Prostate gland (tissue), 2 donors: ENCODE measurements at regions not wholly inside any gene's neighbourhood (a gene's known extent, or its start where the extent isn't known, plus 50 kb on each side); places are given as distances from the start of the nearest gene placed in this dataset.

ENCODE experiments used
- DNase-seq: peaks from one replicate; pipeline ENCODE4 v3.0.0-alpha.2; 2019; ENCODE audit warnings: low spot score
- H3K27ac ChIP-seq, 2 donors: fragments of 200-600 bp; sonication (generic); 2 replicates each; pipeline ENCODE4 v1.5.1; 2017 to 2019
- H3K27me3 ChIP-seq: fragments of 200-600 bp; sonication (generic); replicated peaks from 2 replicates; pipeline ENCODE4 v1.5.1; 2019; ENCODE audit not compliant: insufficient read depth
- H3K36me3 ChIP-seq, 2 donors: fragments of 200-600 bp; sonication (generic); 1 replicate in 1 of 2; 2 replicates in 1 of 2; pipeline versions ENCODE4 v1.5.1 to v1.8.1; 2017 to 2019
- H3K4me1 ChIP-seq: fragments of 200-600 bp; sonication (generic); replicated peaks from 2 replicates; pipeline ENCODE4 v1.5.1; 2019
- H3K4me3 ChIP-seq, 2 donors: fragments of 200-600 bp; sonication (generic); 2 replicates each; pipeline ENCODE4 v1.5.1; 2017 to 2019
- H3K9me3 ChIP-seq: fragments of 200-600 bp; sonication (generic); 2 replicates; pipeline ENCODE4 v1.5.1; 2017
- POLR2A ChIP-seq: fragments of 450-650 bp; IDR thresholded peaks from one replicate; pipeline ENCODE4 v1.6.1; 2016; ENCODE audit warnings: antibody characterized with exemption, mild to moderate bottlenecking
- POLR2AphosphoS5 ChIP-seq: sonication (generic); formaldehyde crosslinking; IDR thresholded peaks from one replicate; pipeline ENCODE4 v1.6.1; 2017; ENCODE audit warnings: antibody characterized with exemption
- WGBS: methylation state at CpG from one replicate; pipeline ENCODE4 v1.1.5; 2018; 5-methylcytosine and 5-hydroxymethylcytosine counted together
- intact Hi-C: fragments of 100-400 bp; cut with DNase I; formaldehyde crosslinking; loops from one replicate; pipeline ENCODE4 v1.14.2; 2022
- TF ChIP-seq, protein P1 (sequence below), 4 experiments: fragments of 200-600 bp in 2 of 4; fragments of 450-650 bp in 2 of 4; sonication (generic) in 2 of 4; IDR thresholded peaks; 1 replicate in 3 of 4; 2 replicates in 1 of 4; pipeline ENCODE4 v1.5.1; 2016 to 2019; ENCODE audit warnings: antibody characterized with exemption in 4 of 4, mild to moderate bottlenecking in 2 of 4, moderate library complexity in 2 of 4

DNA sequence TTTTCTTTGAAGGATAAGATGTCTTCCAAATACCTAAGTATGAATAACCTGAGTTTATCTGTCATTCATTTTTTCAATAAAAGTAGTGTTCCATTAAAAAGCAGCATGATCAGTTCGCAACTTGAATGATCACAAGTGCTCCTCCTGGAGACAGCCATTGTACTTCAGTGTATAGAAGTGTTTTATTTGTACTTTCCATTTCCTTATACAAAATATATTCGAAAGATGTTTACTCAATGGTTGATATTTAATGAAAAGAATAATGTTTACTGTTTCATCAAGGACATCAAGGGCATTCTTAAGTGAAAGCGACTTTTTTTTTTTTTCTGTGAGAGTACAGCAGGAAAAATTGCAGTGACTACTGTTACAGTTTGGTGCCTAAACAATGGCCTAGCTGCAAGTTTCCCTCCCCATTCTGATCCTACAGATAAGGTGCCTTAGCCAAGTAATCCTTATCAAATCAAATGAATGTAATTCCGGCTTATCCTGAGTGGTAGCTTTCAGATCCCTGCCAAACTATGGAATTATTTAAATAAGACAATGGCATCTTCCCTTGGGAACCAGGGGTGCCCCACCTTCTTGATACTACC, 69.0 kb upstream of the IL15 start:
- WGBS: 53% methylated on average over 4 of the region's 4 CpGs
- DNase-seq: no peak
- intact Hi-C loops: no loop called here
- no peak overlapping the region for H3K27ac ChIP-seq
- H3K27me3 ChIP-seq: no peaks in the 10 kb centered on the region
- H3K36me3 ChIP-seq: no peaks in the 10 kb centered on the region
- TF ChIP-seq POLR2AphosphoS5 (no peak), POLR2A (no peak)
- TF ChIP-seq, protein P1, sequence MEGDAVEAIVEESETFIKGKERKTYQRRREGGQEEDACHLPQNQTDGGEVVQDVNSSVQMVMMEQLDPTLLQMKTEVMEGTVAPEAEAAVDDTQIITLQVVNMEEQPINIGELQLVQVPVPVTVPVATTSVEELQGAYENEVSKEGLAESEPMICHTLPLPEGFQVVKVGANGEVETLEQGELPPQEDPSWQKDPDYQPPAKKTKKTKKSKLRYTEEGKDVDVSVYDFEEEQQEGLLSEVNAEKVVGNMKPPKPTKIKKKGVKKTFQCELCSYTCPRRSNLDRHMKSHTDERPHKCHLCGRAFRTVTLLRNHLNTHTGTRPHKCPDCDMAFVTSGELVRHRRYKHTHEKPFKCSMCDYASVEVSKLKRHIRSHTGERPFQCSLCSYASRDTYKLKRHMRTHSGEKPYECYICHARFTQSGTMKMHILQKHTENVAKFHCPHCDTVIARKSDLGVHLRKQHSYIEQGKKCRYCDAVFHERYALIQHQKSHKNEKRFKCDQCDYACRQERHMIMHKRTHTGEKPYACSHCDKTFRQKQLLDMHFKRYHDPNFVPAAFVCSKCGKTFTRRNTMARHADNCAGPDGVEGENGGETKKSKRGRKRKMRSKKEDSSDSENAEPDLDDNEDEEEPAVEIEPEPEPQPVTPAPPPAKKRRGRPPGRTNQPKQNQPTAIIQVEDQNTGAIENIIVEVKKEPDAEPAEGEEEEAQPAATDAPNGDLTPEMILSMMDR (IDR thresholded peaks at IDR 0.05): no peak
- H3K9me3 ChIP-seq: no peaks in the 10 kb centered on the region
- H3K4me3 ChIP-seq: no peak overlapping the region
- no peaks in the 10 kb centered on the region for H3K4me1 ChIP-seq

DNA sequence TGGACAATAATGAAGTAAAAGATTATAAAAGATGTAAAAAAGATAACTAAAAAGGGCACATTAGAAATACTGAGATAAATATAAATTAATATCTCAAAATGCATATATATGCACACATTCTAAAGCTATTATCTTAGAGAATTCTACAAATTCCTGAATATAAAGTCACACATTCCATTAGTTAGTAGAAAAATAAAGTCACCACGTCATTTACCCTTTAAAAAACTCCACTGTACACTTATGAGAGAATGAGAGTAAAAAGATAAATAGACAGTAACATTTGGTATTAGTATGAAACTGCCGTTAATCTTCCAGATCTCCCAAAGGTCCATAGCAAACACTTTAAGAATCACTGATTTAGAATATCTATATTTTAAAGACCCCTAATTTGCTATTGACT, 67.2 kb upstream of the IL15 start:
- 71% methylated on average over 2 of the region's 2 CpGs for WGBS
- Histone ChIP-seq H3K27ac (no peak overlapping the region), H3K4me3 (no peak overlapping the region), H3K9me3 (no peaks in the 10 kb centered on the region), H3K27me3 (no peaks in the 10 kb centered on the region), H3K4me1 (no peaks in the 10 kb centered on the region), H3K36me3 (no peaks in the 10 kb centered on the region)
- intact Hi-C loops: no loop called here
- TF ChIP-seq POLR2AphosphoS5 (no peak), POLR2A (no peak)
- TF ChIP-seq, protein P1 (IDR thresholded peaks at IDR 0.05): no peak
- no peak for DNase-seq

DNA sequence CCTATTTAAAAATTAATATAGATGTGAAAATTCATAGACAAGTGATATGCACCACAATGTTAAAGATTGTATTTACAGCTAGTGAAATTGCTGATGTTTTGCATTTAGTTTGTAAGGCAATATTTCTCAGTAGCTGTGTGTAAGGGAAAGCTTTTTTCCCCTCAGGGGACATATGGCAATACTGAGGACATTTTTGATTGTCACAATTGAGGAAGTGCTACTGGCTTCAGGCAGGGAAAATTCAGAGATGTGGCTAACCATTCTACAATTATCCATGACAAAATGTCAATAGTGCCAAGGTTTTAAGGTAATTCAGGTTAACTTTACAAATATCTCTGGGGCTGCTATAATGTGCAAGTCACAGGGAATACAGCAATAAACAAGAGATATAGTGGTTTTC, 66.1 kb upstream of the IL15 start:
- Histone ChIP-seq H3K27ac (no peak overlapping the region), H3K36me3 (no peaks in the 10 kb centered on the region), H3K9me3 (no peaks in the 10 kb centered on the region), H3K4me3 (no peak overlapping the region), H3K27me3 (no peaks in the 10 kb centered on the region), H3K4me1 (no peaks in the 10 kb centered on the region)
- no peak for DNase-seq
- intact Hi-C loops: no loop called here
- TF ChIP-seq POLR2A: no peak
- TF ChIP-seq, protein P1 (IDR thresholded peaks at IDR 0.05): no peak
- no peak for TF ChIP-seq POLR2AphosphoS5

DNA sequence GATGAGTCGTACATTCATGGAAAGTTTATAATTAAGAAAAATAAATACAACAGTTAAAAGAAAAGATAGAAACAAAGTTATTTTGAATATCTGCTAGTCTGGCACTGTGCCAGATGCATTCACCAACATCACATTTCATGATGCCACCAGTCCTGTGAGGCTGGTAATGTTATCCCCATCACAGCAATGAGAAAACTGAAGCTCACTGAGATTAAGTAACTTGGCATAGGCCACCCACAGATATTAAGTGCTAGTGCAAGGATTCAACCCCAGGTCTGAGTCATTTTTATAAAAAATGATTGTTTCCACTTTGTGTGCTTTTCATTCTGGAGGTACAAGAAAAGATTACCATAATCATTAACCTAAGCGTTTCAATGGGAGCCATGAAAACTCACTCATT, 65.0 kb upstream of the IL15 start:
- Histone ChIP-seq H3K4me1 (no peaks in the 10 kb centered on the region), H3K36me3 (no peaks in the 10 kb centered on the region), H3K9me3 (no peaks in the 10 kb centered on the region), H3K4me3 (no peak overlapping the region), H3K27me3 (no peaks in the 10 kb centered on the region), H3K27ac (no peak overlapping the region)
- intact Hi-C loops: no loop called here
- TF ChIP-seq POLR2AphosphoS5: no peak
- WGBS: 81% methylated on average over 2 of the region's 2 CpGs
- DNase-seq: no peak

DNA sequence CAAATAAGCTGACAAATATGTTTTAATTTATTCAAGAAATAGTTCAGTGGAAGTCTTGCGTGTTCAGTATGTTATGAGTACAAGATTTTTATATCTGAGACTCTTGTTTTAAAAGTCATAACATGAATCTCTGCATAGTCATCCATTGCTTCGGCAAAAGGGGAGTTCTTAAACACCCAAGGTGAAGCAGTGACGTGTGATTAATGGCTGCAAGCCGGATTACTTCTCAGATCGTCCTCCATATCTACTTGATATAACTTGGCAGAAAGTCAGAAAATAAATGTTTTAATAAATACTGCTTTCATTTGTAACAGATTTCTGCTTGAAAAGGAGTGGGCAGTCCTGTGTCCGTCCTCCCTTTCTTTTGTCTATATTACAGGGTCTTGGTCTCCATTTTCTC, 64.6 kb upstream of the IL15 start:
- TF ChIP-seq POLR2AphosphoS5 (no peak), POLR2A (no peak)
- TF ChIP-seq, protein P1 (IDR thresholded peaks at IDR 0.05): no peak
- WGBS: 88% methylated on average over 6 of the region's 6 CpGs

More for the DNA sequence above, 64.6 kb upstream of the IL15 start:
- H3K9me3 ChIP-seq: no peaks in the 10 kb centered on the region
- no peaks in the 10 kb centered on the region for H3K36me3 ChIP-seq
- no peak overlapping the region for H3K27ac ChIP-seq
- intact Hi-C loops: no loop called here
- H3K27me3 ChIP-seq: no peaks in the 10 kb centered on the region
- H3K4me3 ChIP-seq: no peak overlapping the region
- no peak for DNase-seq
- no peaks in the 10 kb centered on the region for H3K4me1 ChIP-seq
